ENCODE measurements at regions not wholly inside any gene's neighbourhood (a gene's known extent, or its start where the extent isn't known, plus 50 kb on each side); places are given as distances from the start of the nearest gene placed in this dataset.

GRCh38 chr22:48708558-48709245 lies 1119.0 kb downstream of the BRD1 start:
- TF ChIP-seq EZH2 (IDR thresholded peaks at IDR 0.05; ENCODE audit: insufficient read depth, poor library complexity, severe bottlenecking) = no peak
- no peak for TF ChIP-seq EZH2phosphoT487 (IDR thresholded peaks at IDR 0.05; ENCODE audit: insufficient read depth, low read depth)
